Naive thymus-derived CD8-positive, alpha-beta T cell (primary cell): ENCODE measurements at regions not wholly inside any gene's neighbourhood (a gene's known extent, or its start where the extent isn't known, plus 50 kb on each side); places are given as distances from the start of the nearest gene placed in this dataset.

Source experiments
- ATAC-seq, 2 donors: fragments of 150-1000 bp; cut with Tn5 transposase in 1 of 2; sonication (Bioruptor Pico), chemical (Tn5 transposase) in 1 of 2; 1 replicate in 1 of 2; 2 replicates in 1 of 2; pipeline ENCODE4 v1.10.0; 2021; ENCODE audit warnings: mild to moderate bottlenecking in 2 of 2, moderate library complexity in 2 of 2
- POLR2A ChIA-PET: fragments of 350-600 bp; sonication (Branson Sonifier 250); formaldehyde crosslinking; loops from one replicate; lab custom pipeline; 2021; ENCODE audit warnings: antibody characterized with exemption; lab: Charles Lee
- DNase-seq, 10 donors: peaks; one replicate each; pipeline versions ENCODE4 v3.0.0 to v3.0.0-alpha.2; 2020 to 2022
- H3K27ac Mint-ChIP-seq, 10 donors: one replicate each; pipeline ENCODE4 v1.8.0; 2020 to 2022; ENCODE audit warnings: mild to moderate bottlenecking in 10 of 10, mixed read lengths in 10 of 10, moderate library complexity in 4 of 10, inconsistent platforms in 1 of 10
- H3K27me3 Mint-ChIP-seq, 5 donors: one replicate each; pipeline ENCODE4 v1.8.0; 2021 to 2022; ENCODE audit warnings: mixed read lengths in 5 of 5
- H3K36me3 Mint-ChIP-seq, 3 donors: one replicate each; pipeline ENCODE4 v1.8.0; 2020 to 2022; ENCODE audit warnings: mixed read lengths in 3 of 3, mild to moderate bottlenecking in 2 of 3, inconsistent platforms in 1 of 3
- H3K4me1 Mint-ChIP-seq, 4 donors: one replicate each; pipeline ENCODE4 v1.8.0; 2021 to 2022; ENCODE audit warnings: mixed read lengths in 4 of 4
- H3K4me3 Mint-ChIP-seq, 10 donors: one replicate each; pipeline ENCODE4 v1.8.0; 2020 to 2022; ENCODE audit warnings: mild to moderate bottlenecking in 10 of 10, mixed read lengths in 10 of 10, moderate library complexity in 6 of 10, inconsistent platforms in 1 of 10
- H3K9me3 Mint-ChIP-seq, 9 donors: one replicate each; pipeline ENCODE4 v1.8.0; 2020 to 2022; ENCODE audit warnings: mixed read lengths in 9 of 9, mild to moderate bottlenecking in 3 of 9, inconsistent platforms in 1 of 9, moderate library complexity in 1 of 9

GRCh38 chr10:92761571-92761970, 71.8 kb downstream of the HHEX start:
- Mint-ChIP-seq H3K9me3 (peaks cover 0 to 4% (median under 1%) of the 10 kb centered on the region in 9 donors), H3K4me3 (no peak overlapping the region), H3K36me3 (peaks cover 0 to 6% (median 3%) of the 10 kb centered on the region in 3 donors), H3K27ac (no peak overlapping the region), H3K27me3 (peaks cover 5 to 29% (median 16%) of the 10 kb centered on the region in 5 donors), H3K4me1 (peaks cover 2 to 39% (median 5%) of the 10 kb centered on the region in 4 donors)
- no peak for DNase-seq
- POLR2A ChIA-PET, result no interaction called here
- no peak for ATAC-seq

- Mint-ChIP-seq H3K36me3 (peaks cover 0 to 27% (median 7%) of the 10 kb centered on the region in 3 donors), H3K9me3 (peaks cover 2 to 24% (median 15%) of the 10 kb centered on the region in 9 donors), H3K27me3 (peaks cover 5 to 29% (median 16%) of the 10 kb centered on the region in 5 donors), H3K4me1 (peaks cover 0 to 18% (median 0%) of the 10 kb centered on the region in 4 donors), H3K4me3 (no peak overlapping the region), H3K27ac (no peak overlapping the region)
- ATAC-seq, result no peak
- no peak for DNase-seq
- POLR2A ChIA-PET, result no interaction called here
Measured at GRCh38 chr10:92763634-92764155, 73.9 kb downstream of the HHEX start.

- no peak overlapping the region for H3K4me3 Mint-ChIP-seq
- POLR2A ChIA-PET, result no interaction called here
- DNase-seq, result no peak
- H3K27me3 Mint-ChIP-seq, result peaks cover 6 to 33% (median 18%) of the 10 kb centered on the region in 5 donors
- peaks cover 0 to 35% (median 7%) of the 10 kb centered on the region in 3 donors for H3K36me3 Mint-ChIP-seq
- no peak overlapping the region for H3K27ac Mint-ChIP-seq
- peaks cover 0 to 3% (median 0%) of the 10 kb centered on the region in 4 donors for H3K4me1 Mint-ChIP-seq
- no peak for ATAC-seq
- H3K9me3 Mint-ChIP-seq, result peaks cover 3 to 35% (median 21%) of the 10 kb centered on the region in 9 donors
Measured at GRCh38 chr10:92766451-92766850, 76.7 kb downstream of the HHEX start.

GRCh38 chr10:92768104-92768503, 78.3 kb downstream of the HHEX start:
- Mint-ChIP-seq H3K9me3 (peaks cover 3 to 35% (median 21%) of the 10 kb centered on the region in 9 donors), H3K4me3 (no peak overlapping the region), H3K36me3 (peaks cover 0 to 35% (median 7%) of the 10 kb centered on the region in 3 donors), H3K27me3 (peaks cover 4 to 36% (median 18%) of the 10 kb centered on the region in 5 donors), H3K4me1 (no peaks in the 10 kb centered on the region), H3K27ac (no peak overlapping the region)
- POLR2A ChIA-PET, result no interaction called here
- DNase-seq (no peak), ATAC-seq (no peak)

- Mint-ChIP-seq H3K4me1 (no peaks in the 10 kb centered on the region), H3K27me3 (peaks cover 5 to 11% (median 11%) of the 10 kb centered on the region in 5 donors), H3K36me3 (peaks cover 0 to 7% (median 4%) of the 10 kb centered on the region in 3 donors), H3K4me3 (no peak overlapping the region), H3K27ac (no peak overlapping the region), H3K9me3 (peaks cover under 1 to 10% (median 4%) of the 10 kb centered on the region in 9 donors)
- no peak for ATAC-seq
- POLR2A ChIA-PET, result no interaction called here
- DNase-seq, result no peak
Measured at GRCh38 chr10:92773776-92774175, 74.5 kb upstream of the EXOC6 start.

- ATAC-seq (no peak), DNase-seq (no peak)
- Mint-ChIP-seq H3K4me1 (no peaks in the 10 kb centered on the region), H3K27ac (no peak overlapping the region), H3K9me3 (peaks cover 0 to 2% (median 0%) of the 10 kb centered on the region in 9 donors), H3K4me3 (no peak overlapping the region), H3K36me3 (peaks cover 0 to 4% (median 0%) of the 10 kb centered on the region in 3 donors), H3K27me3 (peaks cover 4 to 12% (median 7%) of the 10 kb centered on the region in 5 donors)
- POLR2A ChIA-PET, result no interaction called here
Measured at GRCh38 chr10:92778091-92778490, 70.2 kb upstream of the EXOC6 start.

- ATAC-seq, result no peak
Measured at GRCh38 chr10:92785118-92785517, 63.2 kb upstream of the EXOC6 start.

GRCh38 chr10:92787557-92788152, 60.7 kb upstream of the EXOC6 start:
- DNase-seq, result no peak
- Mint-ChIP-seq H3K9me3 (no peaks in the 10 kb centered on the region), H3K4me1 (peaks cover 0 to 30% (median 0%) of the 10 kb centered on the region in 4 donors), H3K27me3 (peaks cover 0 to 22% (median 8%) of the 10 kb centered on the region in 5 donors), H3K27ac (peak overlapping the region in 1 of 10 donors; percentile 69), H3K4me3 (no peak overlapping the region), H3K36me3 (no peaks in the 10 kb centered on the region)
- no peak for ATAC-seq
- POLR2A ChIA-PET, result no interaction called here

More at GRCh38 chr10:92785118-92785517, 63.2 kb upstream of the EXOC6 start:
- POLR2A ChIA-PET, result no interaction called here
- Mint-ChIP-seq H3K27ac (no peak overlapping the region), H3K4me1 (peaks cover 0 to 20% (median 0%) of the 10 kb centered on the region in 4 donors), H3K9me3 (no peaks in the 10 kb centered on the region), H3K4me3 (no peak overlapping the region), H3K36me3 (no peaks in the 10 kb centered on the region), H3K27me3 (peaks cover 0 to 26% (median 7%) of the 10 kb centered on the region in 5 donors)
- no peak for DNase-seq

- Mint-ChIP-seq H3K4me3 (no peak overlapping the region), H3K27me3 (peaks cover 3 to 23% (median 6%) of the 10 kb centered on the region in 5 donors), H3K4me1 (peaks cover 0 to 30% (median 0%) of the 10 kb centered on the region in 4 donors), H3K27ac (no peak overlapping the region), H3K36me3 (no peaks in the 10 kb centered on the region), H3K9me3 (no peaks in the 10 kb centered on the region)
- DNase-seq (peak in 1 of 10 donors; percentile 4), ATAC-seq (no peak)
- POLR2A ChIA-PET, result no interaction called here
Measured at GRCh38 chr10:92789067-92789466, 59.3 kb upstream of the EXOC6 start.

GRCh38 chr10:92789786-92790185, 58.5 kb upstream of the EXOC6 start:
- Mint-ChIP-seq H3K9me3 (no peaks in the 10 kb centered on the region), H3K27me3 (peaks cover 4 to 26% (median 6%) of the 10 kb centered on the region in 5 donors), H3K4me1 (peaks cover 0 to 30% (median 0%) of the 10 kb centered on the region in 4 donors), H3K36me3 (peaks cover 0 to 2% (median 0%) of the 10 kb centered on the region in 3 donors), H3K27ac (no peak overlapping the region), H3K4me3 (no peak overlapping the region)
- no peak for ATAC-seq
- DNase-seq, result no peak
- POLR2A ChIA-PET, result no interaction called here

- DNase-seq, result no peak
- Mint-ChIP-seq H3K4me3 (peak overlapping the region in 1 of 10 donors; percentile 52), H3K27me3 (peaks cover 4 to 24% (median 11%) of the 10 kb centered on the region in 5 donors), H3K36me3 (peaks cover 0 to 2% (median 0%) of the 10 kb centered on the region in 3 donors), H3K4me1 (peaks cover 0 to 30% (median 0%) of the 10 kb centered on the region in 4 donors), H3K9me3 (peaks cover 0 to 2% (median 0%) of the 10 kb centered on the region in 9 donors), H3K27ac (peak overlapping the region in 2 of 10 donors; percentile 68 to 86)
- POLR2A ChIA-PET, result no interaction called here
- no peak for ATAC-seq
Measured at GRCh38 chr10:92790440-92790839, 57.9 kb upstream of the EXOC6 start.

GRCh38 chr10:92792661-92793060, 55.7 kb upstream of the EXOC6 start:
- POLR2A ChIA-PET, result no interaction called here
- Mint-ChIP-seq H3K36me3 (peaks cover 0 to 2% (median 0%) of the 10 kb centered on the region in 3 donors), H3K27me3 (peaks cover 4 to 26% (median 15%) of the 10 kb centered on the region in 5 donors), H3K9me3 (peaks cover 0 to 4% (median 0%) of the 10 kb centered on the region in 9 donors), H3K27ac (no peak overlapping the region), H3K4me1 (peaks cover 0 to 28% (median 0%) of the 10 kb centered on the region in 4 donors), H3K4me3 (no peak overlapping the region)
- DNase-seq (no peak), ATAC-seq (no peak)
